ENCODE measurements at regions not wholly inside any gene's neighbourhood (a gene's known extent, or its start where the extent isn't known, plus 50 kb on each side); places are given as distances from the start of the nearest gene placed in this dataset.

DNA sequence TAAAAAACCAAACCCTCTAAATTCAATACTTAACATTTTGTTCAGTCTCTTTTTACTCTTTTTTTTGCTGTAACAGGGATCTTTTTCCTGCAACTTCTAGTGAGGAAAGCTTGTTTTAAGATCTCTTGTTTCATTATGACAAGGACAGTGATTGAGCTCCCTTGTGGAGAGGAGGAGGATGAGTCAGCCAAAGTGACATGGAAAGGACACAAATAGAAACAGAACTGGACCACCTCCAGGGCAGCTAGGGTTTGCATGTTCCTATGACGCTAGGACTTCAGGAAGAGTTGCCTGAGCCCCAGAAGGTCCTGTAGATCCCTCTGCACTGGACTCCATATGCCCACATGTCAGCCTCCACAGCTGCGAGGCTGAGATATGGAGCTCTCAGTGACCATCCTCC, 212.6 kb upstream of the FAM78B start:
- TF ChIP-seq CTBP1 (IDR thresholded peaks at IDR 0.05; ENCODE audit: borderline replicate concordance) (no peak), FOXK2 (IDR thresholded peaks at IDR 0.05) (no peak), FOXA1 (IDR thresholded peaks at IDR 0.05) (no peak)
